HPDE6-E6E7 (cell line): ENCODE measurements at regions not wholly inside any gene's neighbourhood (a gene's known extent, or its start where the extent isn't known, plus 50 kb on each side); places are given as distances from the start of the nearest gene placed in this dataset.
"Not testable (repeated sequence)": the region's sequence is repeated elsewhere in the genome, so short reads cannot be mapped to it uniquely, and the experiment has no call there.

Experiments
- DNase-seq: peaks from one replicate; pipeline ENCODE4 v3.0.0; 2011; ENCODE audit warnings: missing footprints; ENCODE audit errors: extremely low spot score

GRCh38 chr21:36207577-36208320 lies 51.1 kb downstream of the DOP1B start:
- peak; percentile 22 for DNase-seq

- DNase-seq, result no peak
Measured at GRCh38 chr21:36208326-36209013, 51.8 kb downstream of the DOP1B start.

GRCh38 chr21:36209626-36210171 lies 53.1 kb downstream of the DOP1B start:
- DNase-seq, result peak; percentile 40

GRCh38 chr21:36210779-36211659 lies 54.4 kb downstream of the DOP1B start:
- no peak for DNase-seq

DNA sequence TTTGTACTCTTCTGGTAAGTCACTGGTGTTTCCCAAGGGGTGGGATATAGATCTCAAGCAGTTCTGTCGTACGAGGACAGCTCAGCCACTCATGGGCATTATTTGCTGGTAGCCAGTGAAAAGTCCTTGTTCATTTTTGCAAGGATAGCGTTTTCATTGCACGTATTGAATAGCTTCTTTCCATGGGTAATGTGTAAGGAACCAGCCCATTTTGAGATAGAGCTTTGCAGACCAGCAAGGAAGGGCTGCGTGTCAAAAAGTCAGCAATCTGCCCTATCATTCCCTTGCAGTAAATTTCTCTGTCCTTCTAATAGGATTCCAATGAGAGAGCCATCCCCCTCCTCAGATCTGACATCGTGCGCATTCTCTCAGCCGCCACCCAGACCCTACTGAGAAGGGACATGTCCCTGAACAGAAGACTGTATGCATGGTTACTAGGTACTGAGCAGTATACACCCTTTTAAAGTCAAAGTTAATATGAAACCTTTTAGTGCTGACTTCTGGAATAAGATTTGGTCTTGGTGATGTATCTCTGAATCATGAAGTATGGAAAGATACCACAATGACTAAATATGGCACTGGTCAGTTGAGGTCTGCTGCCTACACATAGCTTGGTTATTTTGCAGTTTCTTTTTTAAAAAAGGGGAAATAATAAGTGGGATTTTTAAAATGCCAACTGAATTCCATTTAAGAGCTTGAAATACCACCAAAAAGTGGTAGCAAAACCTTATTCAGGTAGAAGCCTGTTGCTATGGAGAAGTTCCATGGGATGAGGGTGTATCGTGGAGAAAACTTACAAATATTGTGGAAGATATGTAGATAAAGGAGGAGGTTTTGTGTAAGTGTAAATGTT lies 55.3 kb downstream of the DOP1B start:
- peak; percentile 81 for DNase-seq

DNA sequence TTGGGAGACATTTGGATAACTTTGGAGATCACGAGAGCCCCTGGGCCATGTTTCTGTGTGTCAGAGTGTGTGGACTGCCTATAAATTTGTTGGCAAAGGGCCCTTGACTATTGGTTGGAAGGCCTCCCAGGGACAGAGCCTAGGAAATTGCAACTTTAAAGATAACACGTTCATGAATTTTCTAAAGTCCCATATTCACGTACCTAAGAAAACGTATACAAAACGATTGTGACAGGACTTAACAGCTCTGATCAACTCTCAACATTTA lies 55.8 kb downstream of the DOP1B start:
- DNase-seq, result no peak

DNA sequence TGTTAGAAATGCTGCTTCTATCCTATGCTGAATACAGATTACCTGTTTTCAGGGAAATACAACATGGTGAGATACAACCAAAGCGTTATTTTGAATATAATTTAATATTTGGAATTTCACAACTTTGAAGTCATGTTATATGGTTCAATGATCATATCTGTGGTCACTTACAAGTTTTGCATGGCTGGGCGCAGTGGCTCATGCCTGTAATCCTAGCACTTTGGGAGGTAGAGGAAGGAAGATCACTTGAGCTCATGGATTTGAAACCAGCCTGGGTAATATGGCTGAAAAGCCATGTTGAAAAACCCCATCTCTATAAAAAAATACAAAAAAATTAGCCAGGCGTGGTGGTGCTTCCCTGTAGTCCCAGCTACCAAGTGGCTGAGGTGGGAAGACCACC lies 57.9 kb downstream of the DOP1B start:
- no peak for DNase-seq

GRCh38 chr21:36217743-36218142 lies 61.1 kb downstream of the DOP1B start:
- DNase-seq, result no peak

DNA sequence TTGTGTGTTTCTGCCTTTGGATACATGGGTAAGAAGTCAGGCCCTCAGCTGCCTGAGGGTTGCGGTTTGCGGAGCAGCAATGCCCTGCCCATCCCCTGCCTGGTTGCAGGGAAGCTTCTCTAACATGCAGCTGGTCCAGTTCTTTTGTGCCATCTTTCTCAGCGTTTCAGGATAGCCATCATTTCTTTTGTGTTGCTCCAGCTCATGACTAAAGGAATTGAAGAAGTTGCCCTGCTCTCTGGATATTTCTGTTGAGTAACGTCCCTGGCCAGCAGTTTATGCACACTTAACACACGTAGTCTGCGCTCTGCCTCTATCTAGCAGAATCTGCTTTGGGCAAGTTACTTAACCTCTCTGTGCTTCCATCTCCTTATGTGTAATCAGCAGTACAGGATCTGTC lies 62.1 kb downstream of the DOP1B start:
- no peak for DNase-seq

- no peak for DNase-seq
Measured at GRCh38 chr21:36223451-36223850, 66.8 kb downstream of the DOP1B start.

GRCh38 chr21:36229181-36229580 lies 72.6 kb downstream of the DOP1B start:
- DNase-seq, result peak; percentile 35

DNA sequence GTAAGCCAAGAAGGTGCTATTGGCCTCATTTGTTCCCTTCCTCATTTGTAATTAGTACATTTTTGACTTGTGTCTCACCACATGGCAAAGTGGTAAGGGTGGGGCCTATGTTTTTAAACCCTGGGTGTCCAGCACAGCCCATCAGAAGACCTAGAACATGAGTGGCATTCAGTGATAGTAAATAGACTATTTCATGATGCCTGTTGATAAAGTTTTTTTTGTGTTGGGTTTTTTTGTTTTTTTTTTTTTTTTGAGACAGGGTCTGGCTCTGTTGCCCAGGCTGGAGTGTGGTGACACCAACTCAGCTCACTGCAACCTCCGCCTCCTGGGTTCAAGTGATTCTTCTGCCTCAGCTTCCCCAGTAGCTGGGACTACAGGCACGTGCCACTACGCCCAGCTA lies 74.8 kb downstream of the DOP1B start:
- DNase-seq, result not testable (repeated sequence)

- no peak for DNase-seq
Measured at GRCh38 chr21:36232641-36233040, 76.0 kb downstream of the DOP1B start.

- no peak for DNase-seq
Measured at GRCh38 chr21:36235058-36235582, 78.5 kb downstream of the DOP1B start.

DNA sequence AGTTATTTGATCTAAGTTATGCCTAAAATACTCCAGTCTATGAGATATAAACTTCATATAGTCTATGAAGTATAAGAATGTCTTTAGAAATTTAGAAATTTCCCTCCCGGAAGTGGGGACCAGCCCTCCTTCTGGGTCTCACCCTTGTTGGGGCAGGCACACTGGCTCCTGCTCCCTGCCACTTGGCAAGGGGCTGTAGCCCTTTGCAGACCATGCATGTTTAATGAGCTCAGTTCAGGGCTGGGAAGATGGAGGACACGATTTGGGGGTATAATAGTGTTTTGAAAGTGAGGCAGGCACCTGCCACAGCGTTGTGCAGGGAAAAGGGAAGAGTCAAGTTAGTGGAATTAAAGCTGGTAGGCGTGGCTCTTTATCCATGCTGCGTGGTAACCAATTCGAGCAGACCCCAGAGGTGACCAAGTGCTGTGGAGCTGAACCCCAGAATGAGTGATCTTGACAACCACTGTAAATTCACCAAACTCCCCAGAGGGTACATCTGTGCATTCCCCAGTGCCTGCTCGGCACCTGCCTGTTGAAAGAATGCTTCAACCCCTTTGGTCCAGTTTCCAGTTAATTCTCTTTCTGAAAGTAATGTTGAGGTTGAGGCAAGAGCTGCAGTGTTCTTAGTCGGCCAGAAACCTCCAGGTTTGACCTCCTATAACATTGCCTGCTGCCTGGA lies 79.6 kb downstream of the DOP1B start:
- DNase-seq, result no peak

GRCh38 chr21:36237441-36237840 lies 80.8 kb downstream of the DOP1B start:
- peak; percentile 52 for DNase-seq

DNA sequence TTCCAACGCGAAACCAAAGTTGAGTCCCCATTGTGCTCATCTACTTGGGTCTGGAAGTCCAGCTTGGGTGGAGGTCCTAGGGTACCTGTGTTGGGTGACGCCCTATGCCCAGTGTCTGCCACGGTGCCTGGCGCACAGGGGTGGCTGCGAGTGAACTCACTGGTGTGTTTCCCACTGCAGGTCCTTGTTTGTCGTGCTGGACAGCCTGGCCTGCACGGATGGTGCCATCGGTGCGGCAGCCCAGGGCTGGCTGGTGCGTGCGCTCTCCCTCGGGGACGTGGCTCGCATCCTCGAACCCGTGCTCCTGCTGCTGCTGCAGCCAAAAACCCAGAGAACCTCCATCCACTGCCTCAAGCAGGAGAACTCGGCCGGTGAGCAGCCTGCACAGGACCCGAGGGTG lies 80.4 kb upstream of the MORC3 start:
- no peak for DNase-seq

GRCh38 chr21:36241717-36242116 lies 78.3 kb upstream of the MORC3 start:
- no peak for DNase-seq

GRCh38 chr21:36245115-36245514 lies 74.9 kb upstream of the MORC3 start:
- DNase-seq, result no peak

DNA sequence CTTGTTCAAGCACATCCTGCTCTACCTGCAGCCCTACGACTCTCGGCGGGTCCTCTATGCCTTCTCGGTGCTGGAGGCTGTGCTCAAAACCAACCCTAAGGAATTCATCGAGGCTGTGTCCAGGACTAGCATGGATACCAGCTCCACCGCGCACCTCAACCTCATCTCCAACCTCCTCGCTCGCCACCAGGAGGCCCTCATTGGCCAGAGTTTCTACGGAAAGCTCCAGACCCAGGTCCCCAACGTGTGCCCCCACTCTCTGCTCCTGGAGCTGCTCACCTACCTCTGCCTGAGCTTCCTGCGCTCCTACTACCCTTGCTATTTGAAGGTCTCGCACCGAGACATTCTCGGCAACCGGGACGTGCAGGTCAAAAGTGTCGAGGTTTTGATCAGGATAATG lies 74.3 kb upstream of the MORC3 start:
- DNase-seq, result no peak
